Tibial nerve (tissue), 4 donors: ENCODE measurements at regions not wholly inside any gene's neighbourhood (a gene's known extent, or its start where the extent isn't known, plus 50 kb on each side); places are given as distances from the start of the nearest gene placed in this dataset.

Experiments
- CTCF ChIP-seq, 5 experiments: fragments of 200-600 bp in 3 of 5; fragments of 450-650 bp in 2 of 5; sonication (generic) in 3 of 5; IDR thresholded peaks; one replicate each; pipeline ENCODE4 v1.5.1; 2016 to 2019; ENCODE audit warnings: antibody characterized with exemption in 5 of 5, mild to moderate bottlenecking in 3 of 5, moderate library complexity in 2 of 5
- EP300 ChIP-seq, 2 donors: sonication (generic); formaldehyde crosslinking; IDR thresholded peaks; one replicate each; pipeline ENCODE4 v1.6.1; 2017; ENCODE audit warnings: antibody characterized with exemption in 2 of 2, mild to moderate bottlenecking in 1 of 2
- POLR2A ChIP-seq, 2 donors: fragments of 450-650 bp; IDR thresholded peaks; one replicate each; pipeline ENCODE4 v1.6.1; 2017; ENCODE audit warnings: antibody characterized with exemption in 2 of 2, mild to moderate bottlenecking in 2 of 2, moderate library complexity in 2 of 2

DNA sequence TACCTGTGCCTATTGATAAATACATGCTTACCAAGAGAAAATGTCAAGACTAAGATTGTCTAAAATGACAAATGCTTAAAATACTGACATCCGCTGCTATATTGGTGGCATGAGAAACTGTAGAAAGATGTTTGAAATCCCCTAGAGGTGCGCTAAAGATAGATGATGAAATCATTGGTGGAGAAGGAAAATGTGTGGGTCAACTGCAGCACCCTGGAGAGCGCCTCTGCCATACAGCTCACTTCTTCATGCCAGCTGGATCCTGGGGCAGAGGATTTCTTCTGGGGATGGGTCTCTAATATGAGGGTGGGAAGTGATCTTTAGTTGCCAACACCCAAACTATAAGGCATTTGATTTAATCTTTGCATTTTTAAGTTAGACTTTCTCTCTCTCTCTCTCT is 680.4 kb upstream of the POM121L12 start:
- TF ChIP-seq POLR2A (IDR thresholded peaks at IDR 0.05) = no peak
- TF ChIP-seq CTCF (IDR thresholded peaks at IDR 0.05) = no peak
- no peak for TF ChIP-seq EP300 (IDR thresholded peaks at IDR 0.05)
